AG09309 (cell line): ENCODE measurements at regions not wholly inside any gene's neighbourhood (a gene's known extent, or its start where the extent isn't known, plus 50 kb on each side); places are given as distances from the start of the nearest gene placed in this dataset.
"Not testable (repeated sequence)": the region's sequence is repeated elsewhere in the genome, so short reads cannot be mapped to it uniquely, and the experiment has no call there.

ENCODE experiments used
- DNase-seq: peaks from one replicate; pipeline ENCODE4 v3.0.0-alpha.2; 2010; ENCODE audit warnings: low read depth
- H3K4me3 ChIP-seq: 2 replicates; pipeline ENCODE4 v1.5.1; 2011; ENCODE audit warnings: mild to moderate bottlenecking, low read depth, low read length, moderate library complexity; ENCODE audit not compliant: control insufficient read depth
- TF ChIP-seq, protein P1 (sequence below): IDR thresholded peaks from 2 replicates; pipeline ENCODE4 v1.5.1; 2011; ENCODE audit warnings: mild to moderate bottlenecking, low read depth, low read length, inconsistent platforms; ENCODE audit not compliant: insufficient read depth, control insufficient read depth; ENCODE audit errors: missing control alignments

DNA sequence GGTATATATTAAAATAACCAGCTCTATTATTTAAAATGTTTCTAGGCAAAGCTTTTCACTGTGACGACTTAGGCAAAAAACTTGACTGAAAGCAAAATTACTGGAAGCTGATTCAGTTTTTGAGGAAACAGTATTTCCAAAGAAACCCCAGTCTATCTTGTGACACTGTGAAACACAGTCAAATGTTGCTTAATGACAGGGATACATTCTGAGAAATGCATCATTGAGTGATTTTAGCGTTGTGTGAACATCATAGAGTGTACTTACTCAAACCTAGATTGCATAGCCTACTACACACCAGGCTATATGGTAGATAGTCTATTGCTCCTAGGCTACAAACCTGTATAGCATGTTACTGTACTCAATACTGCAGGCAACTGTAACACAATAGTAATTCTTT is 116.9 kb upstream of the KCNK1 start:
- H3K4me3 ChIP-seq: no peak overlapping the region
- DNase-seq: no peak
- TF ChIP-seq, protein P1, sequence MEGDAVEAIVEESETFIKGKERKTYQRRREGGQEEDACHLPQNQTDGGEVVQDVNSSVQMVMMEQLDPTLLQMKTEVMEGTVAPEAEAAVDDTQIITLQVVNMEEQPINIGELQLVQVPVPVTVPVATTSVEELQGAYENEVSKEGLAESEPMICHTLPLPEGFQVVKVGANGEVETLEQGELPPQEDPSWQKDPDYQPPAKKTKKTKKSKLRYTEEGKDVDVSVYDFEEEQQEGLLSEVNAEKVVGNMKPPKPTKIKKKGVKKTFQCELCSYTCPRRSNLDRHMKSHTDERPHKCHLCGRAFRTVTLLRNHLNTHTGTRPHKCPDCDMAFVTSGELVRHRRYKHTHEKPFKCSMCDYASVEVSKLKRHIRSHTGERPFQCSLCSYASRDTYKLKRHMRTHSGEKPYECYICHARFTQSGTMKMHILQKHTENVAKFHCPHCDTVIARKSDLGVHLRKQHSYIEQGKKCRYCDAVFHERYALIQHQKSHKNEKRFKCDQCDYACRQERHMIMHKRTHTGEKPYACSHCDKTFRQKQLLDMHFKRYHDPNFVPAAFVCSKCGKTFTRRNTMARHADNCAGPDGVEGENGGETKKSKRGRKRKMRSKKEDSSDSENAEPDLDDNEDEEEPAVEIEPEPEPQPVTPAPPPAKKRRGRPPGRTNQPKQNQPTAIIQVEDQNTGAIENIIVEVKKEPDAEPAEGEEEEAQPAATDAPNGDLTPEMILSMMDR: no peak

DNA sequence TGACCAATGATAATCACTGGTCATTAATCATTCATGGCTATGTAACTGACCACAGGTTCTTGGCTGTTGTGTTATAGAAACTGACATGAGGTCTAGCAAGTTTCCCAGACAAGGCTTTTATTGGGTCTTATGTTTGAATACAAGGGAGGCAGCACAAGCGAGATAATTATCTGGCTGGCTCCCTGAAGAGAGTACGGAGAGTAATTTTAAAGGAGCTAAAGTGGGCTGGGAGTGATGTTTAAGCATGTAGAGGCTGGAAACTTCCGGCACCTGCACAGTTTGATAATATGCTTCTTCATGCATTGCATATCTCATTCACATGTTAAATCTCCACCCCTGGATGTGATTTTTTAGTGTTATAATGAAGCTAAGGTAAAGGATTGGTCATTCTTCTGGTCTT is 116.2 kb upstream of the KCNK1 start:
- TF ChIP-seq, protein P1: no peak
- H3K4me3 ChIP-seq: no peak overlapping the region
- no peak for DNase-seq

DNA sequence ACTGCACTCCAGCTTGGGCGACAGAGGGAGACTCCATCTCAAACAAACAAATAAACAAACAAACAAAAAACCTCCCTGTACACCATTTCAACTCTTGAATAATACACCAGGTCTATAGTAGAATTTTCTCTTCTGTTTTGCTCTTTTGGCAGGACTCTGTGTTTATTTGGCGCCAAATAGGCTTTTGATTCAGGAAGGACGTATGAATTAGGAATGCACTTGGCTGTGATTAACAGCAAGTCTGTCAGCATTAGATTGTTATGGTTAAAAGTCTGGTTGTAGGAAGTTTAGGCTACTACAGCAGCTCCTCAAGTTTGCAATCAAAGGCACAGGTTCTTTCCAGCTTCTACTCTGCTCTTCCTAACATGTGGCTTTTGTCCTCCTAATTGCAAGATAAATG is 113.8 kb upstream of the KCNK1 start:
- no peak overlapping the region for H3K4me3 ChIP-seq
- TF ChIP-seq, protein P1: no peak
- no peak for DNase-seq

DNA sequence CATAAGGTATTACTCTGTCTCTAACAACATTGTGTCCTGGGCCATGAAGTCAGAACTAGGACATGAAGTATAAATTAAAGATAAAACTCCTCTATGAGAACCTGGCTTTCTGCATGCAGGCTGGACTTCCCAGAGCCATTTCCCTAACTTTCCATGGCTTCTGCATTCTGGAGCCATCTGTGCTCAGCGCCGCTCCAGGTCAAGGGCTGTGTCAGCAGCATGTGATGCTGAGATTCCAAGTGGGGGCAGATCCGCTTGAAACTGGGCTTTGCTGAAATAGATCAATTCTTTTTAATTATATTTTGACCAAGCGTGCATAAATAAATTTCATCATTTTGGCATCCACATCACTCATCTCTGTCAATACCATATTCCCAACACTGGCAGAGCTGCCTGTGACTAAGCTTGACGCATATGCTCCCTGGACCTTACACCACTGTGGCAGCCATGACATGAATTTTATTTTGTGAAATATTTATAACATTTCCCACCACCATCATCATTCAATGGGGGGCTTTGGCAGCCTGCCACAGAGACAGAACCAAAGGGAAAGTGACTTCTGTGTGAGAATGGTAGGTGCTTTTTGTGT is 110.4 kb upstream of the KCNK1 start:
- no peak overlapping the region for H3K4me3 ChIP-seq
- DNase-seq: no peak
- TF ChIP-seq, protein P1: no peak

DNA sequence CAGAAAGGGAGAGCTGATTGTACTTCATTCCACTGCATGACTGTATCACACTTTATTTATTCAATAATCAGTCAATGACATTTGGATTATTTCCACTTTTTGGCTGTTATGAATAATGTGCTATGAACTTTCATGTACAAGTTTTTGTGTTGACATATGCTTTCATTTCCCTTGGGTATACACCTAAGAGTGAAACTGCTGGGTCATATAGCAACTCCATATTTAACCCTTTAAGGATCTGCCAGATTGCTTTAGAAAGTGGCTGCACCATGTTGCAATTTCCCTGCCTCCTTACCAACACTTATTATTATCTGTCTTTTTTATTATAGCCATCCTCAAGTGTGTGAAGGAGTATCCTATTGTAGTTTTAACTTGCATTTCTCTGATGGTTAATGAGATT is 108.8 kb upstream of the KCNK1 start:
- DNase-seq: no peak
- TF ChIP-seq, protein P1: no peak
- H3K4me3 ChIP-seq: no peak overlapping the region

DNA sequence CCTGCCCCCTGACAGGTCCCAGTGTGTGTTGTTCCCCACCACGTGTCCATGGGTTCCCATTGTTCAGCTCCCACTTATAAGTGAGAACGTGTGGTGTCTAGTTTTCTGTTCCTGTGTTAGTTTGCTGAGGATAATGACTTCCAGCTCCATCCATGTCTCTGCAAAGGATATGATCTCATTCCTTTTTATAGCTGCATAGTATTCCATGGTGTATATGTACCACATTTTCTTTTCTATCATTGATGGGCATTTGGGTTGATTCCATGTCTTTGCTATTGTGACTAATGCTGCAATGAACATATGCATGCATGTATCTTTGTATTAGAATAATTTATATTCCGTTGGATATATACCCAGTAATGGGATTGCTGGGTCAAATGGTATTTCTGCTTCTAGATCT is 108.0 kb upstream of the KCNK1 start:
- not testable (repeated sequence) for DNase-seq, H3K4me3 ChIP-seq

DNA sequence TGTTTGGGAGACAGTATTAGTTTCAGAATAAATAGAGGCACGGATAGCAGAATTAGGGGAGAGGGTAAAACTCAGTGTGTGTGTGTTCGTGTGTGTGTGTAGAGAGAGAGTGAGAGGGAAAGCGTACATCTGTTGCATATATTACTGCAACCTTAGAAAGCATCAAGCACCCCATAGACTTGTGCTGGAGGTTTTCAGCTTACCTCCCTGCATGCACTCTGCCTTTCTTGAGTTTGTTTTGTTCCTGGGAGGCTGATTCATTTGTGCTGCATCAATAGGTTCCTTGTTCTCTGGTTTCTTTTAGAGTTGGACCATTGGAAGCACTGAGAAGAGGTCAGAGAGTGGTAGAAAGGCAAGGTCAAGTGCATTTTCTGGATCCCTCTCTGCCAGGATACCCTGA is 104.4 kb upstream of the KCNK1 start:
- TF ChIP-seq, protein P1: no peak
- DNase-seq: no peak
- no peak overlapping the region for H3K4me3 ChIP-seq
